ENCODE measurements at regions not wholly inside any gene's neighbourhood (a gene's known extent, or its start where the extent isn't known, plus 50 kb on each side); places are given as distances from the start of the nearest gene placed in this dataset.

- Histone ChIP-seq H2AFZ (ENCODE audit: control insufficient read depth, low read depth, low read length) (no peak overlapping the region), H3K36me3 (ENCODE audit: control insufficient read depth in 2 of 2, insufficient read depth in 2 of 2, low read length in 1 of 2) (no peaks in the 10 kb centered on the region), H3K4me2 (ENCODE audit: control insufficient read depth, insufficient read depth) (no peak overlapping the region), H3K4me3 (no peak overlapping the region), H3K4me1 (ENCODE audit: control insufficient read depth, insufficient read depth, low read length) (no peaks in the 10 kb centered on the region), H3K9ac (ENCODE audit: control insufficient read depth, insufficient read depth, low read length) (no peak overlapping the region), H3K27me3 (replicated peaks in 1 of 2; ENCODE audit: control insufficient read depth in 2 of 2, insufficient read depth in 2 of 2, low read length in 1 of 2) (no peaks in the 10 kb centered on the region), H4K20me1 (ENCODE audit: control insufficient read depth, insufficient read depth) (no peaks in the 10 kb centered on the region), H3K79me2 (ENCODE audit: control insufficient read depth, insufficient read depth, low read length) (no peaks in the 10 kb centered on the region), H3K27ac (ENCODE audit: control insufficient read depth, insufficient read depth) (no peak overlapping the region), H3K9me3 (replicated peaks; ENCODE audit: control insufficient read depth, insufficient read depth, low read length) (no peaks in the 10 kb centered on the region; the same call in 2 of the 3 replicates)
- in situ Hi-C loops (cut with MboI): no loop called here
- no TSS peak for BruUV-seq (replicated peaks)
- no peak for DNase-seq (ENCODE audit: low read depth, low spot score)
- SMC1A ChIA-PET (ENCODE audit: uncharacterized antibody, unreplicated experiment): no interaction called here
- WGBS (ENCODE audit: insufficient coverage, insufficient replicate concordance, low lambda C conversion rate, missing lambda C conversion rate): 34% methylated on average over 7 of the region's 7 CpGs
- intact Hi-C loops (cut with micrococcal nuclease; ENCODE audit: unreplicated experiment): no loop called here
- ATAC-seq: no peak
- no peak for TF ChIP-seq USF1 (IDR thresholded peaks at IDR 0.05; ENCODE audit: borderline replicate concordance, extremely low read length, insufficient read depth, low read depth, low read length)
- no peak for TF ChIP-seq ZSCAN29 (IDR thresholded peaks at IDR 0.05)
- TF ChIP-seq BCLAF1 (IDR thresholded peaks at IDR 0.05): no peak
- TF ChIP-seq ZBTB11 (CRISPR knock-in tag; IDR thresholded peaks at IDR 0.05): no peak
- TF ChIP-seq WRNIP1 (IDR thresholded peaks at IDR 0.05; ENCODE audit: borderline replicate concordance, low read depth, low read length): no peak
- TF ChIP-seq, protein P1, sequence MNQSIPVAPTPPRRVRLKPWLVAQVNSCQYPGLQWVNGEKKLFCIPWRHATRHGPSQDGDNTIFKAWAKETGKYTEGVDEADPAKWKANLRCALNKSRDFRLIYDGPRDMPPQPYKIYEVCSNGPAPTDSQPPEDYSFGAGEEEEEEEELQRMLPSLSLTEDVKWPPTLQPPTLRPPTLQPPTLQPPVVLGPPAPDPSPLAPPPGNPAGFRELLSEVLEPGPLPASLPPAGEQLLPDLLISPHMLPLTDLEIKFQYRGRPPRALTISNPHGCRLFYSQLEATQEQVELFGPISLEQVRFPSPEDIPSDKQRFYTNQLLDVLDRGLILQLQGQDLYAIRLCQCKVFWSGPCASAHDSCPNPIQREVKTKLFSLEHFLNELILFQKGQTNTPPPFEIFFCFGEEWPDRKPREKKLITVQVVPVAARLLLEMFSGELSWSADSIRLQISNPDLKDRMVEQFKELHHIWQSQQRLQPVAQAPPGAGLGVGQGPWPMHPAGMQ (IDR thresholded peaks at IDR 0.05; ENCODE audit: borderline replicate concordance): no peak
- TF ChIP-seq CBX5 (IDR thresholded peaks at IDR 0.05; ENCODE audit: low read depth): no peak
- TF ChIP-seq HDAC6 (IDR thresholded peaks at IDR 0.05; ENCODE audit: unreplicated experiment): no peak
- no peak for TF ChIP-seq ZBTB4 (CRISPR knock-in tag; IDR thresholded peaks at IDR 0.05)
- TF ChIP-seq SP1 (IDR thresholded peaks at IDR 0.05; ENCODE audit: low read depth, low read length): no peak
- CTCF ChIA-PET: no interaction called here
- POLR2A ChIA-PET: no interaction called here
- RAD21 ChIA-PET (ENCODE audit: unreplicated experiment): no interaction called here
- no peak for FAIRE-seq
Observed at GRCh38 chr2:234884591-234884990, 67.2 kb upstream of the SH3BP4 start.
